ENCODE measurements at regions not wholly inside any gene's neighbourhood (a gene's known extent, or its start where the extent isn't known, plus 50 kb on each side); places are given as distances from the start of the nearest gene placed in this dataset.

- BruUV-seq (replicated peaks), result no TSS peak
- no peak for TF ChIP-seq CTCF (IDR thresholded peaks at IDR 0.05; ENCODE audit: unreplicated experiment)
- Mint-ChIP-seq H3K4me1 (ENCODE audit: low read depth, unreplicated experiment) (no peaks in the 10 kb centered on the region), H3K4me3 (ENCODE audit: low read depth, unreplicated experiment) (no peak overlapping the region), H3K9me3 (ENCODE audit: low read depth, unreplicated experiment) (peaks cover 4% of the 10 kb centered on the region), H3K27me3 (ENCODE audit: unreplicated experiment) (no peaks in the 10 kb centered on the region), H3K36me3 (ENCODE audit: insufficient read depth, unreplicated experiment) (no peaks in the 10 kb centered on the region), H3K27ac (ENCODE audit: unreplicated experiment) (no peak overlapping the region)
- no peak for DNase-seq
- CTCF ChIA-PET, result no interaction called here
- intact Hi-C loops (cut with micrococcal nuclease; ENCODE audit: unreplicated experiment), result no loop called here
These were observed 243.4 kb upstream of the PIK3R1 start for GRCh38 chr5:67971971-67972821.

DNA sequence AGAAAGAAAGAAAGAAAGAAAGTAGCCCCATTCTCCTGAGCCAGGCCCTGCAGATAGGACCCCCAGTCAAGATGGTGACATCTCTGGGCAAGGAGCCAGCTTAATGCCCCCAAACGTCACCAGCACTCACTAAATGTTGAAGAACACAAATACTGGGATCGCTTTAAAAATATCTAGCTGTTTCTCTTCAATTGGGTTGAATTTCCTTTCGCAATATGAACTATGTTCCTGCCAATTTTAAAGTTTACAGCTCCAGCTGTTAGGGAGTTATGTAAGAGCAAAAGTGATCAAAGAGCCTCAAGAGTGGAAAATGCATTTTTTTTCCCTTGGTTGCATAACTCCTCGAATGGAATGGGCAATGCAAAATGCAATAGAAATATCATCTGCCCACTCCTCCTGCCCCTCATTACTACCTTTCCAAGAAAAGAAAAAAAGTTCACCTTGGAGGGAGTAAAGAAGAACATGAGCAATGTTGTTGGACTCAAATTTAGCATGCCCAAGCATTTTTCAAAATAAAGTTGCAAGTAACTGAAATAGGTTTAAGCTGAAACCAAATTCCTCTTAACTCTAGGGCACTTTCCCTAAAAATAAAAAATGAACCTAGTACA lies 244.2 kb upstream of the PIK3R1 start:
- H3K27me3 Mint-ChIP-seq (ENCODE audit: unreplicated experiment), result no peaks in the 10 kb centered on the region
- CTCF ChIA-PET, result interaction anchor here (0.6 to 0.9 kb wide), 2 partner anchors 15 to 697 kb away, joined by 3 to 4 read pairs; no protein-coding TSS in a partner anchor
- intact Hi-C loops (cut with micrococcal nuclease; ENCODE audit: unreplicated experiment), result no loop called here
- no peaks in the 10 kb centered on the region for H3K36me3 Mint-ChIP-seq (ENCODE audit: insufficient read depth, unreplicated experiment)
- no peak overlapping the region for H3K4me3 Mint-ChIP-seq (ENCODE audit: low read depth, unreplicated experiment)
- H3K27ac Mint-ChIP-seq (ENCODE audit: unreplicated experiment), result no peak overlapping the region
- no peak for TF ChIP-seq CTCF (IDR thresholded peaks at IDR 0.05; ENCODE audit: unreplicated experiment)
- DNase-seq, result no peak
- peaks cover 4% of the 10 kb centered on the region for H3K9me3 Mint-ChIP-seq (ENCODE audit: low read depth, unreplicated experiment)
- BruUV-seq (replicated peaks), result no TSS peak
- no peaks in the 10 kb centered on the region for H3K4me1 Mint-ChIP-seq (ENCODE audit: low read depth, unreplicated experiment)

DNA sequence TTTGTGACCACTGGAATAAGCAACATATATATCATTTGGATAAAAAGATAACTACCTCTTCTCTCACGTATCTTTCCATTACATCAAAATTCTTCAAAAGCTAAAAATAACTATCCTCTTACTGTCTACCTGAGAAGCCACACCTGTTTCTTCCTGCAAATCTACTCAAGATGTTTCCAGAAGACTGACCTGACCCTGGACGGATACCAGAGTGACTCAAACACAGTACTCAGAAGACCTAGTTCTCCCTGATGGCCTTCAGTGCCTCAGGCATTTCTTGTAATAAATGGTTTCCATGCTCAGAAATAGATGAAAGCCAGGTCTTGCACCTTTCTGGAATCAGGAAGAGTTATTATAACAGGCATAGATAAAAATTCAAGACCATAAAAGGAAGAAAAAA lies 245.9 kb upstream of the PIK3R1 start:
- H3K4me3 Mint-ChIP-seq (ENCODE audit: low read depth, unreplicated experiment), result no peak overlapping the region

DNA sequence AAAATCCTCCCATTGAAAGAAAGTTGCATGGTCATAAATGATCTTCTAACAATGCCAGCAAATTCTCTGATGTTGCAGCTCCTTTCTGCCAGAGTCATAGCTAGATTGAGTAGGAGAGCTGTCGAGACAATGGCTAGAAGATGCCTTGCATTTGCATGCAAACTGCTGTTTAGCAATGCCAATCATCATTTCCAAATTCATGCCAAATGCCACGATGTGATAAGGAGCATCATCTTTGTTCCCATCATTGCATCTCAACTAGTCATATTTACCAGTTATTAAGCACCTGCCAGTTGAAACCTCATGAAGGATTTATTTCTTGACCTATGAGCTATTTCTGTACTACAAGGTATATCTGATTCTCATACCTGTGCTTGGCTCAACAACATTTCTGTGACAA lies 246.4 kb upstream of the PIK3R1 start:
- H3K27ac Mint-ChIP-seq (ENCODE audit: unreplicated experiment), result no peak overlapping the region
- intact Hi-C loops (cut with micrococcal nuclease; ENCODE audit: unreplicated experiment), result no loop called here
- H3K4me1 Mint-ChIP-seq (ENCODE audit: low read depth, unreplicated experiment), result peaks cover 9% of the 10 kb centered on the region
- H3K4me3 Mint-ChIP-seq (ENCODE audit: low read depth, unreplicated experiment), result no peak overlapping the region
- H3K9me3 Mint-ChIP-seq (ENCODE audit: low read depth, unreplicated experiment), result peaks cover 4% of the 10 kb centered on the region
- BruUV-seq (replicated peaks), result no TSS peak
- H3K27me3 Mint-ChIP-seq (ENCODE audit: unreplicated experiment), result no peaks in the 10 kb centered on the region
- DNase-seq, result no peak
- TF ChIP-seq CTCF (IDR thresholded peaks at IDR 0.05; ENCODE audit: unreplicated experiment), result no peak
- CTCF ChIA-PET, result interaction anchor here (0.7 kb wide), 1 partner anchor 1677 kb away, joined by 4 read pairs; no protein-coding TSS in a partner anchor
- no peaks in the 10 kb centered on the region for H3K36me3 Mint-ChIP-seq (ENCODE audit: insufficient read depth, unreplicated experiment)

More for the DNA sequence above, 245.9 kb upstream of the PIK3R1 start:
- Mint-ChIP-seq H3K27ac (ENCODE audit: unreplicated experiment) (no peak overlapping the region), H3K27me3 (ENCODE audit: unreplicated experiment) (no peaks in the 10 kb centered on the region), H3K9me3 (ENCODE audit: low read depth, unreplicated experiment) (peaks cover 4% of the 10 kb centered on the region), H3K36me3 (ENCODE audit: insufficient read depth, unreplicated experiment) (no peaks in the 10 kb centered on the region), H3K4me1 (ENCODE audit: low read depth, unreplicated experiment) (peaks cover 4% of the 10 kb centered on the region)
- no peak for DNase-seq
- no TSS peak for BruUV-seq (replicated peaks)
- no peak for TF ChIP-seq CTCF (IDR thresholded peaks at IDR 0.05; ENCODE audit: unreplicated experiment)
- CTCF ChIA-PET, result interaction anchor here (0.7 kb wide), 1 partner anchor 1678 kb away, joined by 4 read pairs; no protein-coding TSS in a partner anchor
- intact Hi-C loops (cut with micrococcal nuclease; ENCODE audit: unreplicated experiment), result no loop called here
